ENCODE measurements at regions not wholly inside any gene's neighbourhood (a gene's known extent, or its start where the extent isn't known, plus 50 kb on each side); places are given as distances from the start of the nearest gene placed in this dataset.

DNA sequence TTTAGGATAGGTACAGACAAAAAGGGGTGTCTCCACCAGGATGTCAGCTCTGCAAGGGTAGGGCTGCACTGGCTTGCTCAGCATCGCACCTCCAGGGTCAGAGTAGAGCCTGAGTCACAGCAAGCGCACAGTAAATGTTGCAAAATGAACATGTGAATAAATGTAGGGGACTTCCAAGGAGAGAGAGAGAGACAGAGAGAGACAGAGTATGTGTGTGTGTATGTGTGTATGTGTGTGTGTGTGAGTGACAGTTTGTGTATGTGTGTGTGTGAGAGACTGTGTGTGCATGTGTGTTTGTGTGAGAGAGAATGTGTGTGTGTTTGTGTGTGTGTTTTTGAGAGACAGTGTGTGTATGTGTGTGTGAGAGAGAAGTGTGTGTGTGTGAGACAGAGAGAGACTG, 163.3 kb downstream of the RPS24 start:
- in situ Hi-C loops (cut with MboI; ENCODE audit: low sequenced_read_pairs in 4 of 4), result no loop called here
- no peak for DNase-seq
- ATAC-seq, result no peak

DNA sequence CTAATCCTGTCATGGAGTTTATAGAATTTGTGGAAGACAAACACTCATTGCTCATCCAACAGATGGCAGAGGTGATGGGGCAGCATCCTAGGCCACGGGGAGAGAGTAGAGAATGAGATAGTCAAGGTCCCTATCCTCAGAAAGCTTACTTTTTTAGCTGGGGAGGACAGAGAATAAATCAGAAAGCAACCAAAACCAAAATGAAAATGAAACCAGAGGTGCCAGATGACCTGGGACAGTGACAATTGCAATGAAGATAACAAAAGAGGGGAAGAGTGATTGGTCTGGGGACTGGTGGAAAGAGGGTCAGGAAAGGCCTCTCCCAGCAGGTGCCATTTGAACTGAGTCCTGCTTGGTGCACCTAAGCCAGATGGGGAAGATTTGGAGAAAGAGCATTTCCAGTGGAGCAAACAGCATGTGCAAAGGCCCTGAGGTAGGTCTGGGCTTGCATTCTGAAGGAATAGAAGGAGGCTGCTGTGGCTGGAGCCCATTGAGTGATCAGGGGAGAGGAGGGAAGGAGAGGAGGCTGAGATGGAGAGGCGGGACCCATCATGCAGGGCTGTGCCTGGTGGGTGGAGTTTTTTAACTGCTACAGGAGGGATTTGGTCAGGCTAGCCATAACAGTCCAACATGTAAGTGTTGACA, 164.1 kb downstream of the RPS24 start:
- Histone ChIP-seq H3K27ac (no peak overlapping the region), H3K4me1 (no peaks in the 10 kb centered on the region), H3K9me3 (no peaks in the 10 kb centered on the region), H3K4me3 (no peak overlapping the region), H3K27me3 (no peaks in the 10 kb centered on the region), H3K36me3 (no peaks in the 10 kb centered on the region)
- TF ChIP-seq POLR2A (IDR thresholded peaks at IDR 0.05), result no peak
- TF ChIP-seq, protein P1, sequence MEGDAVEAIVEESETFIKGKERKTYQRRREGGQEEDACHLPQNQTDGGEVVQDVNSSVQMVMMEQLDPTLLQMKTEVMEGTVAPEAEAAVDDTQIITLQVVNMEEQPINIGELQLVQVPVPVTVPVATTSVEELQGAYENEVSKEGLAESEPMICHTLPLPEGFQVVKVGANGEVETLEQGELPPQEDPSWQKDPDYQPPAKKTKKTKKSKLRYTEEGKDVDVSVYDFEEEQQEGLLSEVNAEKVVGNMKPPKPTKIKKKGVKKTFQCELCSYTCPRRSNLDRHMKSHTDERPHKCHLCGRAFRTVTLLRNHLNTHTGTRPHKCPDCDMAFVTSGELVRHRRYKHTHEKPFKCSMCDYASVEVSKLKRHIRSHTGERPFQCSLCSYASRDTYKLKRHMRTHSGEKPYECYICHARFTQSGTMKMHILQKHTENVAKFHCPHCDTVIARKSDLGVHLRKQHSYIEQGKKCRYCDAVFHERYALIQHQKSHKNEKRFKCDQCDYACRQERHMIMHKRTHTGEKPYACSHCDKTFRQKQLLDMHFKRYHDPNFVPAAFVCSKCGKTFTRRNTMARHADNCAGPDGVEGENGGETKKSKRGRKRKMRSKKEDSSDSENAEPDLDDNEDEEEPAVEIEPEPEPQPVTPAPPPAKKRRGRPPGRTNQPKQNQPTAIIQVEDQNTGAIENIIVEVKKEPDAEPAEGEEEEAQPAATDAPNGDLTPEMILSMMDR (IDR thresholded peaks at IDR 0.05 in 4 of 5, conservative IDR thresholded peaks at IDR 0.05 in 1 of 5), result no peak
- intact Hi-C loops (cut with DNase I; ENCODE audit: low total_unique reads) (no loop called here), in situ Hi-C loops (cut with MboI; ENCODE audit: low sequenced_read_pairs in 4 of 4) (no loop called here)
- no peak for DNase-seq
- ATAC-seq, result no peak

More for the DNA sequence above, 163.3 kb downstream of the RPS24 start:
- Histone ChIP-seq H3K4me3 (no peak overlapping the region), H3K27me3 (no peaks in the 10 kb centered on the region), H3K27ac (no peak overlapping the region), H3K4me1 (no peaks in the 10 kb centered on the region), H3K36me3 (no peaks in the 10 kb centered on the region), H3K9me3 (no peaks in the 10 kb centered on the region)
- intact Hi-C loops (cut with DNase I; ENCODE audit: low total_unique reads), result no loop called here
- TF ChIP-seq, protein P1 (IDR thresholded peaks at IDR 0.05 in 4 of 5, conservative IDR thresholded peaks at IDR 0.05 in 1 of 5), result no peak
- TF ChIP-seq POLR2A (IDR thresholded peaks at IDR 0.05), result no peak

DNA sequence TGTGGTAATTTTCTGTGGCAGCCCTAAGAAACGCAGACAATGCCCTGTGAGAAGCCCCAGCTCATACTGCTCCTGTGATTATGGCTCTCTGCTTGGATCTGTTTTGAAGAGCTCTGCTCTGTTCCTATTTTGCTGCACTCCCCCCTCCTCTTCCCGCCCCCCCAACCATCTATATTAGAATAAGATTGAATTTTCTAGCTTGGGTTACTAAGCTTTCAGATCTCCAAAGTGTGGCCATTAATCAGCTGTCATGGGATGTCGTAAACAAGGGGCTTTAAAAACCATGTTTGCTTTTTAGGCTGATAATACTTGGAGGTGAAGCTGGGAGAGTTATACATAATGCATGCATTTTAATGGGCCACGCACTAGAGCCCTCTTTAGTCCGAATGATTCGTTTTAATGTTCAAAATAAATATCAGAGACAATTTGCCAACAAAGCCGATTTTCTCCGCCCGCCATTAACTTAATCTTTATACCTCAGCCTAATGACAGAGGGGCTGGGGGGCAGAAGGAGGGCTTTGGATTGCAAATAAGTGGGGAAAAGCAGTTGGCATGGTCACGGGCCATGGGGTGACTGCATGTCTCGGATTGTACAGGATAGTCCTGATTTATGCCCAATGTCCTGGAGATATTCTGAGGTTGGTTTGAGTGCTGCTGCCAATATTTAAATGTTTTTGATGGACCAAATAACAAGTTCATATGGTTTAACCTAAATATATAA, 165.5 kb downstream of the RPS24 start:
- intact Hi-C loops (cut with DNase I; ENCODE audit: low total_unique reads) (no loop called here), in situ Hi-C loops (cut with MboI; ENCODE audit: low sequenced_read_pairs in 4 of 4) (no loop called here)
- H3K27me3 ChIP-seq, result no peaks in the 10 kb centered on the region
- H3K36me3 ChIP-seq, result no peaks in the 10 kb centered on the region
- H3K9me3 ChIP-seq, result no peaks in the 10 kb centered on the region
- H3K4me1 ChIP-seq, result no peaks in the 10 kb centered on the region
- H3K4me3 ChIP-seq, result no peak overlapping the region
- ATAC-seq (no peak), DNase-seq (no peak)
- H3K27ac ChIP-seq, result no peak overlapping the region
- TF ChIP-seq POLR2A (IDR thresholded peaks at IDR 0.05), result no peak
- TF ChIP-seq, protein P1 (IDR thresholded peaks at IDR 0.05 in 4 of 5, conservative IDR thresholded peaks at IDR 0.05 in 1 of 5), result no peak

DNA sequence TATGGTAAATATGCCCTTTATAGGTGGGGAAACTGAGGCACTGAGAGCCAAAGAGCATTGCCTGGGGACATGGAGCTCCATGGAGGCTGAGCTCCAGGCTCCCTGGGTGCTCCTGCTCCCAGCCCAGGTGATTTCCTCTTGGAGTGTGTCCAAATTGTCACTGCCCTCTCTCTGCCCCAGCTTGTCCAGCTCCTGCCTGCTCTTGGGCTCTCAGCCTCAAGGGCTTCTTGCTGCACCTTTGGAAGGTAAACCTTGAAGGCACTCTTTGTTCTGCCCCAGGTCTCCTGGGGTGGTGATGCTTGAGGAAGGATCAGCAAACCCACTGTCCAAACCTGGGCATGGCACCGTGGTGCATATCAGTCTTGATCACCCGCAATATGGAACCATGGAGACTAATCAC, 166.1 kb downstream of the RPS24 start:
- Histone ChIP-seq H3K4me3 (no peak overlapping the region), H3K4me1 (no peaks in the 10 kb centered on the region), H3K9me3 (no peaks in the 10 kb centered on the region), H3K27ac (no peak overlapping the region), H3K36me3 (no peaks in the 10 kb centered on the region), H3K27me3 (no peaks in the 10 kb centered on the region)
- TF ChIP-seq, protein P1 (IDR thresholded peaks at IDR 0.05 in 4 of 5, conservative IDR thresholded peaks at IDR 0.05 in 1 of 5), result no peak
- TF ChIP-seq POLR2A (IDR thresholded peaks at IDR 0.05), result no peak
- intact Hi-C loops (cut with DNase I; ENCODE audit: low total_unique reads) (no loop called here), in situ Hi-C loops (cut with MboI; ENCODE audit: low sequenced_read_pairs in 4 of 4) (loop anchor here in 1 of 4 donors (25.0 kb wide), 1 partner anchor 463 kb away; no protein-coding TSS in a partner anchor)
- no peak for DNase-seq
- ATAC-seq, result no peak

Measured in gastrocnemius medialis (tissue), 4 donors.